ENCODE measurements at regions not wholly inside any gene's neighbourhood (a gene's known extent, or its start where the extent isn't known, plus 50 kb on each side); places are given as distances from the start of the nearest gene placed in this dataset.
"Not testable (repeated sequence)": the region's sequence is repeated elsewhere in the genome, so short reads cannot be mapped to it uniquely, and the experiment has no call there.

GRCh38 chr1:5768014-5768413, 224.2 kb downstream of the NPHP4 start:
- no peak for DNase-seq (ENCODE audit: low read depth)

GRCh38 chr1:5766996-5767395, 225.2 kb downstream of the NPHP4 start:
- not testable (repeated sequence) for DNase-seq (ENCODE audit: low read depth)

- no peak for DNase-seq (ENCODE audit: low read depth)
Observed at GRCh38 chr1:5765997-5766913, 226.0 kb downstream of the NPHP4 start.

DNA sequence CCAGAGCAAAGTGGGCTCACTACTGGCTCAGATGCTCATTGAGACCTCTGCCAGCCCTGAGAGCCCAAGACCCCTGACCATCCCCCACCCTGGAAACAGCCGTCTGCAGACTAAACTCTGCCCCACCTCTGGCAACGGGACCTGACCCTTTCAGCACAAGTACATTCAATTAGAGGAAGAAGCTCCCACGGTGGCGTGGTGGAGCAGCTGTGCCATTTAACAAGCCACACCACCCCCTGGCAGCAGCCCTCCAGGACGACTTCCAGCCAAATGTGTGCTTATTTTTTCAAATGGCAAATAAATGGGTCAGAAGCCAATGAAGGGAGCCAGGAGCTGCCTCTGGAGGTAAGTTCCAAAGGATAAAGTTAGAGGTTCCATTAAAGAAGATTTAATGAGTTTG, 226.7 kb downstream of the NPHP4 start:
- no peak for DNase-seq (ENCODE audit: low read depth)

DNA sequence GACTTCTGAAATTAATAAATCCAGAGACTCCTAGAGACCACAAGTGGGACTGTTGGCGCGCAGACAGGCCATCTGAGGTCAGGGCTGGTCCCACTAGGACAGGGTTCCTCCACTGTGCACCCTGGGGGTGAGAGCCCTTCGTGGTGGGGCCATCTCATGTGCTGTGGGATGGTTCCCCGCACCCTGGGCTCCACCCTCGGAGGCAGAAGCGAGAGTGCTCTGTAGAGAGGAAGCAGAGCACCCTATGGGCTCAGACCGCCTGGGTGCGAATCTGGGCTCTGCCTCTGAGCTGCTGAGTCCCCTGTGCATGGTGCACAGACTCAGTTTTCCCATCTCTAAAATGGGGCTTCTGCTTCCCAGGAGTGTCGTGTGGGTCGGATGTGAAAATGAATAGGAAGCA, 227.3 kb downstream of the NPHP4 start:
- no peak for DNase-seq (ENCODE audit: low read depth)

DNA sequence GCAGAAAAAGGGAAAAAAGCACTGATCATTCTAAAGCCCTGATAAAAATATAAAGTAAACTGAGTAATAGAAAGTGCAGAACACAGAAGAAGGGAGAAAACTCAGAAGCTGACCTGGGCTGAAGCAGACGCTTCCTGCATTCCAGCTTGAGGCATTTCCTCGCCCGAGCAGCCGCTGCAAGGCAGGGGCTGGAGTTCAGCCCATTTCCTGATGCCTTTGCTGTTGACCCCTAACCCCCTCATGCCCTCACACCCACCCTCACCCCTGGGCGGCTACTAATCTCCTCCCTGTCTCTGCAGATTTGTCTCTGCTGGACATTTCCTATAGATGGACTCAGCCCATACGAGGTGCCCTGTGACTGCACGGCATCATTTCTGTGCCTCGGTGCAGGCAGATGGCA, 227.8 kb downstream of the NPHP4 start:
- DNase-seq (ENCODE audit: low read depth) = no peak

- DNase-seq (ENCODE audit: low read depth) = no peak
Observed at GRCh38 chr1:5763696-5764370, 228.4 kb downstream of the NPHP4 start.

DNA sequence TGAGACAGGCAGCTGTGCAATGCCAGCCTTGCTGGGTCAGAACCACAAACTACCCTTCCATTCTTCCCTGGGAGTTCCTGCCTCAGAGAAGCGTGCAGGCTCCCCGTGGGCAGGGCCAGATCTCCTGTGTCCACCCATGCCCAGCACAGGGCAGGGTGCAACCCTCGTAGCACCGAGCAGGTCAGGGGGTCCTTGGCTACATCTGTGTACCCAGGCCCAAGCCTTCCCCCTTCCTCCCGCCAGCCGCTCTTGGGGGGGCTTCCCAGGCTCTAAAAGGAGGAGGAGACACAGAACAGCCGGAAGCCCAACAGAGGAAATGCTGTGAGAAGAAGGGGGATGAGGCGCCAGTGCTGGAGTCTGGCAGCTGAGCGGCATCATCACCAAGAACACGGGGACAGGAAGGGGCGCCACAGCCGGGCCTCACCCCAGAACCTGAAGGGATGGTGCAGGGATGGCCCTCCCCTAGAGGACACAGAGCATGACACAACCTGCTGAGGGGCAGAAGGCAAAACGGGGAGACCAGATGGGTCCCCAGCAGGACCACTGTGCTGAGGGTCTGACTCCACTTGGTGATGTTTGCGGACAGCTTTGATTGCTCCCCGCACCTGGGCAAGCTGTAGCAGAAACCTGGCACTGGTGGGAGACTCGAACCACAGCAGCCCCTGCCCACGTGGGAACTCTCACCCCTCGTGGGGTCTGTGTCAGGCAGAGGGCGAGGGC, 233.2 kb downstream of the NPHP4 start:
- DNase-seq (ENCODE audit: low read depth) = no peak

DNA sequence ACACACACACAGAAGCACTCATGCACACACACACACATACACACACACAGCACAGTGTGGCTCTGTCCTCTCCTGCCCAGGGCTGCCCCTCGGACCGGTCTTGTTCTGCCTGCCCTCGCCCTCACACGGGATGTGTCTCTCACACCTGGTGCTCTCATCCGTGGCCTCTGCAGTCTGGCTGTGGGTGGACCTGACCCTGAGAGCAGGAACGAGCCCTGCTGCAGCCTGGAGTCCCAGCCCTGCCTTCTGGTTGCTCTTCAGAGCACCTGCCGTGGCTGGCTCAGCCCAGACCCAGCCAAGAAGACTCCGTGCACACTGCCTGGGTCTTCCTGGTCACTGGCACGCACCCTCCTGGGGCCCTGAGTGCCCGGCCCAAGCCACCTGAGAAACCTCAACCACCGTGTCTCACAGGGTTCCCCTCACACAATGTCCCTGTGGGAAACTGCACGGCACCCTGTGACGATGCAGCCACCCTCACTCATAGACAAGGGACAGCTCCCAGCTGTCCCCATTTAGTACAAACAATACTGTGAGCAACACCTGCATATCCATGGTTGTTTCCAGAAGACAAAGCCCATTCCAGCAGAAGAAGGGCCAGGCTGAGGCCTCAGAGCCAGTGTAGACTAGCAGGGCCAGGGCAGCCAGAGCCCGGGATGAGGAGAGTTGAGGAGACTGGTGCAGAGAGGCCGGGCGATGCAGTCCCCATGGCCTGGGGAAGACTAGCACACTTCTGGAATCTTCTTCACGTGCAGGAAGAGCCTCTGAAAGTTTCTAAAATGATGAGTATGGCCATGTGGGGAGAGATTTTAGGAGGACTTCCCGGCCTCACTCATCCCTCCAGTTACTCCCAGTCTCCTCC, 234.0 kb downstream of the NPHP4 start:
- DNase-seq (ENCODE audit: low read depth) = no peak

- DNase-seq (ENCODE audit: low read depth) = no peak
Observed at GRCh38 chr1:5757187-5757805, 234.9 kb downstream of the NPHP4 start.

DNA sequence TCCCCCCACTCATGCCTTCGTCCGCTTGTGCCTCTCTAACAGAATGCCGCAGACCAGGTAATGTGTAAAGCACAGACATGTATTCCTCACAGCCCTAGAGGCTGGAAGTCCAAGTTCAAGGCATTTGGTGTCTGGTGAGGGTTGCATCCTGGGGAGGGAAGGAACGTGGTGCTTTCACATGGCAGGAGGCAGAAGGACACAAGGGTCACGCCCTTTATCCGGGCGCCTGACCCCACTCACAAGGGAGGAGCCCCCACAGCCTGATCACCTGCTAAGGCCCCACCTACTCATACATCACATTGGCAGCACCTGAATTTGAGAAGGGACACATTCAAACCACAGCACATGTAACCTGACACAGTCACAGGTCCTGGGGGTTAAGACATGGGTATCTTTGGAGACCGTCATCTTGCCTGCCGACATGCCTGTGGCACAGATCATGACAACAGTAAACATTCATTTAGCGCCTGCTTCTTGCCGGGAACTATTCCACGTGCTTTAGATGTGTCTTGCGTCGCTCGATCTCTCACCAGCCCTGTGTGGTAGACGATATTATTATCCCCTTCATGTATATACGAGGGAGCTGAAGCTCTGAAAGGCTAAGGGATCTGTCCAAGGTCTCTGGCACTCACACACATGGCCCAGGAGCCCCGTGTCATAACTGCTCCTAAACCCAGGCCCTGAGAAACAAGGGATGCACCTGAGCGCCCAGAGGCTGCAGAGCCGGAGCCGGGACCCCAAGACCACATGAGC, 235.6 kb downstream of the NPHP4 start:
- no peak for DNase-seq (ENCODE audit: low read depth)

DNA sequence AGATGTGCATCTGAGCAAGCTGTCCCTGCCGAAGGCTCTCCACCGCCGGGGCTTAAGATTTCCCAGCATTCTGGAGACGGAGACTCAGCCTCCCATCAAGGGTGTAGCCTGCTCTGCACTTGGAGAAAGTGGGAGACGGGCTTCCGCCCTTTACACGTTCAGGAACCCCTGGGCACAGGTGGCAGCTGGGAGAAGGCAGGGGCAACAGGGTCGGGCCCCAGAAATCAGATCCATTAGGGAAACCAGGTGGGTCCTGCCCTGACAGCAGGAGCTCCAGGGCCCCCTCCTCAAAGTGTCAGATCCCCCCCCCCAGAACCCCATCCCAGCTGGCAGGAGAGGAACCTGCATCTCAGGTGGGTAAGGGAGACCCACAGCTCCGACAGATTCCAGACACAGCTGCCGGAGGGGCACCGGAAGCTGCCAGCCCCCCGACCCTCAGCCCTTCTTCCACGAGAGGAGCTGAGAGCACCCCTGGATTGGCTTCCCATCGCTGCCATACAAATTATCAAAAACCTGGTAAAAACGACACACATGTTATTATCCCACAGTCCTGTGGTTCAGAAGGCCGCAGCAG, 236.6 kb downstream of the NPHP4 start:
- no peak for DNase-seq (ENCODE audit: low read depth)

DNA sequence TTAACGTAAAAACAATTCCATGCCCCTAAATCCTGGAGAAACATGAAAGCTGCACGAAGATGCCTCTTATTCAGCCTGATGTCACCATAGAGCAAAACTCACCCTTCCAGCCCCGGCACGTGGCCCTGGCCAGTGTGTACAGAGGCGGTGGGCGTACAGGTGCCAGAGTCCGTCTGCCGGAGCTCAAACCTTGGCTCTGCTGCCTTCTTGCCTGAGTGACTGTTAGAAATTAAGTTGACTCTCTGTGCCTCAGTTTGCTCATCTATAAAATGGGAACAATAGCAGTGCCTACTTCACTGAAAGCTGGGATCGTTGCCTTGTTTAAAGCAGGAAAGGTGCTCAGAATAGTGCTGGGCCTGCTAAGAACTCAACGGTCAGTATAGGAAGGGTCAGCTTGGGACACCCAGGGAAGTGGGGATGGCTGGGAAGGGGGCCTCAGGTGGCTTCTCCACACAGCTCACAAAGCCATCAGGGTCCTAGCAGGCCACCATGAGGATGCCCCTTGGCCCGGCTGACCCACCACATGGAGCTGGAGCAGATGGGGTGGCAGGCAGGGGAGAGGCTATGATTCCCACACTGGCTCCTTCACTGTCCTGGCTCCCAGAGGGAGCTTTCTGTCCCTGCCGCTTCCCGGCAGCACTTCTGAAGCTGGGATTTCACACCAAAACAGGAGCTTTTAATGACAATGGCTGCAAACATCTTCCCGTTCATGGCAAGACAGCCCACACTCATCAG, 237.2 kb downstream of the NPHP4 start:
- no peak for DNase-seq (ENCODE audit: low read depth)

- DNase-seq (ENCODE audit: low read depth) = no peak
Observed at GRCh38 chr1:5753549-5754421, 238.4 kb downstream of the NPHP4 start.

DNA sequence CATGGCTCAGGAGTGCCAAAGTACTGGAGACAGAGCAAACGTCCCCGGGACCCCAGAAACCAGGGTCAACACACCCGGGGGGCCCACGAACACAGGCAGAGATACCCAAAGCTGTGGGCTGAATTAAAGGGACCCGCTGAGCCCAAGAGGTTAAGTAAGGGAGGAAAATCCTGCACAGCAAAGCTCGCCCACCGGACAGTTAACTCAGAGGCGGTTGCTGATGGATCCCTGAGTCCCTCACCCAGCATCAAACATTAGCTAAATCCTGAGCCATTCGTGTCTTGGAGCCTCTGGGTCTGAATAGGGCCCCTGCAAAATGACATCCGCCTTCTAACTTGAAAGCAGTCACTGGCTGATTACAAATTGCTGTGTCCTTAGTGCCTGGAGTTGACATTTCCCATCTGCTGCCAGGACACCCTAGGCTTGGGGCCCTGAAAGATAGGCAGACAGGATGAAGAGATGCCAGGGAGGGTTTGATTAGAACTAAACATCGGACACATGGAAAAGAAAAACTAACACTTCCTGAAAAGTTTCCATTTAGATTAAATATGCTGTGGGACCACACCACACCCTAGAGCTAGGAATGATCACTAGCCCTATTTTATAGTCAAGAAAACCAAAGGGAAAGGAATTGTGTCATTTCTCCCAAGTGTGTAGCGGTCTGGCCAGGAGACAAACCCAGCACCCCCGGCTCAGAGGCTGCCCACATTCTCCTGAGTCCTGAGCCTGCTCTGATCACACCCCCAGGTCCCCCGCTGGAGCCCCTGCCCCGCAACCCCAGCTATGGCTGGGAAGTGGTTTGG, 239.3 kb downstream of the NPHP4 start:
- DNase-seq (ENCODE audit: low read depth) = no peak

DNA sequence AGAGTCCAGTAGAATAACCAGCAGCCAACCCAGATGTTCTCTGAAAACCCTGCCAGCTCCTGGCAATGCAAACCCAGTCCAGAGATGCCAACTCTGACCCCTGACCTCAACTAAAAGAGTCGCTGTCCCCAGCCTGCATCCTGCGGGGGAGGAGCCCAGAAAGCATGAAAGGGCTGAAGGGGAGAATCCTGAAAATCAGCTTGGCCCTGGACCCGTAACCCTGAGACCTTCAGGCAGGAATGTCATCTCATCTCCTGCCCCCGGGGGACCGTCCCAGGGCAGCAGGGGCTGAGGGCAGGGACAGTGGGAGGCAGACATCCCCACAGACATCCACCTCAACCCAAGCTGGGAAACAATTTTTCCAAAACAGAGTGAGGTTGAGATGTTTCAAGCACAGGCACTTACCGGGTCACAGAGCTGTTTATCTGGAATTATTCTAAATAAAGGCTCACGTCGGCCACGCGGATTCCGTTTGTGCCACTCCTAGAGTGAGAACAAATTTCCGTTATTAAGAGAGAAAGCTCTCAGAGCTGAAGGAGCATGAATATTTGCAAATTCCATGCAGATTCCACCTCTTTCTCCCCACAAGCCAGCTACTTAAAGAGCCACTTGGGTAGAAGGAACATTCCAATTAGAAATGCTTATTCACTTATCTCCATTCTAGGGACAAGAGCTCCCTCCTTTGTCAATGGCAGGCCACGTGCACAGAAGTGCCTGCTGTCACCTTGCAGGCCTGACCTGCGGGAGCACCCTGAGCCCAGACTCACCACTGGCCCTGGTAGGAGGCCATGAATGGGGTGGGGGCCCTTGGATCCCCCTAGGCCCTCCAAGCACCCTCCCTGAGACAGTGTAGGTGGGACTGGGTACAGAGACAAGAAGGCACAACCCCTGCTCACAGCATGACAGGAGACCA, 240.1 kb downstream of the NPHP4 start:
- no peak for DNase-seq (ENCODE audit: low read depth)
